ENCODE measurements at regions not wholly inside any gene's neighbourhood (a gene's known extent, or its start where the extent isn't known, plus 50 kb on each side); places are given as distances from the start of the nearest gene placed in this dataset.

DNA sequence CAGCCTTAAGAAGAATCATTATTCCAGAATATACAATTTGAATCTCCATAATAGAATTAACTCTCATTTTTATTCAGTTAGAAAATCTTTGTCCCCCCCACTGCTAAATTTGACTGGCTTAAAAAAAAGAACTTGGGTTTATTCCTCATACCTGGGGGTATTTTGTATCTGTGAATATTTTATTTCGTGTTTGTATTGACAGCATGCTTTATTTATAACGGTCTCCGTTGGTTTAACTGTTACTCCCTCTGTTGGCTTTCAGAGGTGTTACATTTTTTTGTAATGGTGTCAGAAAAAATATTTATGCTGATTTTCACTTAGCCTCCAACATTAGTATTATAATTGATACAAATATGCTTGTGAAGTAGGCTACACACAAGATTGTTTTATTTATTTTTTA, 109.1 kb downstream of the HAUS1 start:
- H2AFZ ChIP-seq = no peak overlapping the region
- 3 to 4% methylated on average over 3 of the region's 3 CpGs for WGBS, 2 experiments (ENCODE audit: low coverage in 1 of 2, low lambda C conversion rate in 2 of 2, missing lambda C conversion rate in 2 of 2)
- peak; percentile 34 for DNase-seq
- H3K4me2 ChIP-seq (ENCODE audit: unreplicated experiment) = no peak overlapping the region
- H3K36me3 ChIP-seq (ENCODE audit: low read depth) = no peaks in the 10 kb centered on the region; the same call in 1 of the 2 replicates
- no peaks in the 10 kb centered on the region for H3K9me3 ChIP-seq (ENCODE audit: low read depth)
- H3K79me2 ChIP-seq (ENCODE audit: insufficient read depth) = peaks cover 100% of the 10 kb centered on the region
- TF ChIP-seq EZH2 (IDR thresholded peaks at IDR 0.05; ENCODE audit: insufficient read depth, poor library complexity, severe bottlenecking) (no peak), EZH2phosphoT487 (IDR thresholded peaks at IDR 0.05; ENCODE audit: insufficient read depth, low read depth) (no peak)
- no peak overlapping the region for H3K27ac ChIP-seq
- peaks cover 4% of the 10 kb centered on the region; the same call in 1 of the 2 replicates for H4K20me1 ChIP-seq (ENCODE audit: insufficient read depth)
- in situ Hi-C loops (cut with MboI) = no loop called here
- no peak overlapping the region for H3K4me3 ChIP-seq
- H3F3A ChIP-seq (ENCODE audit: insufficient read depth) = no peaks in the 10 kb centered on the region
- peaks cover 17% of the 10 kb centered on the region for H3K4me1 ChIP-seq (ENCODE audit: insufficient read depth)
- H3K27me3 ChIP-seq (replicated peaks; ENCODE audit: insufficient read depth) = no peaks in the 10 kb centered on the region
- no peaks in the 10 kb centered on the region for H3K9me2 ChIP-seq (ENCODE audit: insufficient read depth)
- no peak overlapping the region for H3K9ac ChIP-seq

DNA sequence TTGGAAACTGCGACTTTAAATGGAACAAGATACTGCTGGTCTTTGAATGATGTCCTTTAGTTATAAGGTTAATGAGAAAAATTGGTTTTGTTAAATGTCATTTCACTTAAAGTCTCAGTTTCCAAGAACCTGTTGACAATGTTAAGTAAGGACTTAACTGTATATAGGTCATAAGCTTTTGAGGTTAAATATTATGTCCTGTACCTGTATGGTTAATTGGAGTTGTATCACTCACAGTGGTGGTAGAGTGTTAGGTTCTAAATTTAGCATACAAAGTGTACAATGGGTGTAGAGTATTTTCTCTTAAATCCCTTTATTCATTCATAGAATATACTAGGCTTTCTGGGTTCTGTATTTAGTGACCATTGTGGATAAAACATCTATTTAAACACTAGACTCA, 110.2 kb downstream of the HAUS1 start:
- H2AFZ ChIP-seq = no peak overlapping the region
- no peak for TF ChIP-seq EZH2 (IDR thresholded peaks at IDR 0.05; ENCODE audit: insufficient read depth, poor library complexity, severe bottlenecking)
- TF ChIP-seq EZH2phosphoT487 (IDR thresholded peaks at IDR 0.05; ENCODE audit: insufficient read depth, low read depth) = no peak
- H3F3A ChIP-seq (ENCODE audit: insufficient read depth) = peaks cover 1% of the 10 kb centered on the region; the same call in 1 of the 2 replicates
- in situ Hi-C loops (cut with MboI) = no loop called here
- WGBS, 2 experiments (ENCODE audit: low coverage in 1 of 2, low lambda C conversion rate in 2 of 2, missing lambda C conversion rate in 2 of 2) = 100% methylated on average over 1 of the region's 1 CpG
- no peak overlapping the region for H3K4me2 ChIP-seq (ENCODE audit: unreplicated experiment)
- no peak overlapping the region for H3K27ac ChIP-seq
- no peaks in the 10 kb centered on the region for H3K9me2 ChIP-seq (ENCODE audit: insufficient read depth)
- H3K9me3 ChIP-seq (ENCODE audit: low read depth) = no peaks in the 10 kb centered on the region
- H3K79me2 ChIP-seq (ENCODE audit: insufficient read depth) = peaks cover 100% of the 10 kb centered on the region
- no peaks in the 10 kb centered on the region; the same call in 1 of the 2 replicates for H3K36me3 ChIP-seq (ENCODE audit: low read depth)
- H3K4me3 ChIP-seq = no peak overlapping the region
- H3K9ac ChIP-seq = no peak overlapping the region
- DNase-seq = no peak
- H3K4me1 ChIP-seq (ENCODE audit: insufficient read depth) = peaks cover 19% of the 10 kb centered on the region
- no peaks in the 10 kb centered on the region for H3K27me3 ChIP-seq (replicated peaks; ENCODE audit: insufficient read depth)
- peaks cover 4% of the 10 kb centered on the region; the same call in 1 of the 2 replicates for H4K20me1 ChIP-seq (ENCODE audit: insufficient read depth)

DNA sequence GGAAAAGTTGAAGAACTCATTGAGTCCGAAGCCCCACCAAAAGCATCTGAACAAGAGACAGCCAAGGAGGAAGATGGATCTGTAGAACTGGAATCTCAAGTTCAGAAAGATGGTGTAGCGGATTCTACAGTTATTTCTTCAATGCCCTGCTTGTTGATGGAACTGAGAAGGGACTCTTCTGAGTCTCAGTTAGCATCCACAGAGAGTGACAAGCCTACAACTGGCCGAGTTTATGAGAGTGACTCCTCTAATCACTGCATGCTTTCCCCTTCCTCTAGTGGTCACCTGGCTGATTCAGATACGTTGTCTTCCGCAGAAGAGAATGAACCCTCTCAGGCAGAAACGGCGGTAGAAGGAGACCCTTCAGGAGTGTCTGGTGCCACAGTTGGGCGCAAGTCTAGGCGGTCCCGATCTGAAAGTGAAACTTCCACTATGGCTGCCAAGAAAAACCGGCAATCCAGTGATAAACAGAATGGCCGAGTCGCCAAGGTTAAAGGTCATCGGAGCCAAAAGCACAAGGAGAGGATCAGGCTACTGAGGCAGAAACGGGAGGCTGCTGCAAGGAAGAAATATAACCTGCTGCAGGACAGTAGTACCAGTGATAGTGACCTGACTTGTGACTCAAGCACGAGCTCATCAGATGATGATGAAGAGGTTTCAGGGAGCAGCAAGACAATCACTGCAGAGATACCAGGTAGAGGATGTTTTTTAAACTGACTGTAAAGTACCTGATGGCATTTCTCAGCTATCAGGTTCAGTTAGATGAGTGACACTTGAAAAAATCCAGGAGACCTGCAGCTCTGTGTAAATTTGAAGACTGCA, 111.9 kb downstream of the HAUS1 start:
- no peaks in the 10 kb centered on the region for H3K27me3 ChIP-seq (replicated peaks; ENCODE audit: insufficient read depth)
- TF ChIP-seq EZH2 (IDR thresholded peaks at IDR 0.05; ENCODE audit: insufficient read depth, poor library complexity, severe bottlenecking) = no peak
- TF ChIP-seq EZH2phosphoT487 (IDR thresholded peaks at IDR 0.05; ENCODE audit: insufficient read depth, low read depth) = no peak
- H2AFZ ChIP-seq = no peak overlapping the region
- H3K4me3 ChIP-seq = no peak overlapping the region
- peaks cover 8% of the 10 kb centered on the region; the same call in 1 of the 2 replicates for H3F3A ChIP-seq (ENCODE audit: insufficient read depth)
- no peaks in the 10 kb centered on the region for H3K9me3 ChIP-seq (ENCODE audit: low read depth)
- in situ Hi-C loops (cut with MboI) = no loop called here
- H3K36me3 ChIP-seq (ENCODE audit: low read depth) = no peaks in the 10 kb centered on the region; the same call in 1 of the 2 replicates
- no peak overlapping the region for H3K27ac ChIP-seq
- peaks cover 4% of the 10 kb centered on the region; the same call in 1 of the 2 replicates for H4K20me1 ChIP-seq (ENCODE audit: insufficient read depth)
- H3K9ac ChIP-seq = no peak overlapping the region
- H3K79me2 ChIP-seq (ENCODE audit: insufficient read depth) = peaks cover 97% of the 10 kb centered on the region
- H3K4me2 ChIP-seq (ENCODE audit: unreplicated experiment) = no peak overlapping the region
- H3K4me1 ChIP-seq (ENCODE audit: insufficient read depth) = peaks cover 31% of the 10 kb centered on the region
- H3K9me2 ChIP-seq (ENCODE audit: insufficient read depth) = no peaks in the 10 kb centered on the region
- 94 to 96% methylated on average over 16 of the region's 16 CpGs for WGBS, 2 experiments (ENCODE audit: low coverage in 1 of 2, low lambda C conversion rate in 2 of 2, missing lambda C conversion rate in 2 of 2)
- DNase-seq = no peak

DNA sequence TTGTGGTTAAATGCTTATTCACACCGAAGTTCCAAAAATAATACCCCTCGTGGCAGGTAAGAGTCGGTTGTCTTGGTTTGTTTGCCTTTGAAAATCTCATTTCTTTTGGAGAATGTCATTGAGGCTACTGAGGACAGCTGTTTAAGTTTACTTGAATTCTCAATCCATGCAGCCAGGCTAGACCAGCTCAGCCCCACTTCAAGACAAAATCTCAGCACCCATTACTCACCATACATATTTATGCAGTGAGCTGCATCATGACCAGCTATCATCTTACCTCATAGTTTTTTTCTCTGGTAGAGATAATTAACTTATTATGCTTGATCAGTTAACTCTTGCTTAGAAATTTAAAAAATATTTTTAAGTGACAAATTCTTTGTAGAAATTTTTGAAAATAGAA, 115.9 kb downstream of the HAUS1 start:
- DNase-seq = peak; percentile 89
- Histone ChIP-seq H3K4me2 (ENCODE audit: unreplicated experiment) (peak overlapping the region; percentile 55), H3K4me3 (no peak overlapping the region), H3K36me3 (ENCODE audit: low read depth) (no peaks in the 10 kb centered on the region; the same call in 1 of the 2 replicates), H4K20me1 (ENCODE audit: insufficient read depth) (peaks cover 24% of the 10 kb centered on the region), H3K9ac (no peak overlapping the region), H3K9me2 (ENCODE audit: insufficient read depth) (no peaks in the 10 kb centered on the region), H3K9me3 (ENCODE audit: low read depth) (no peaks in the 10 kb centered on the region), H3K27me3 (replicated peaks; ENCODE audit: insufficient read depth) (no peaks in the 10 kb centered on the region), H3F3A (ENCODE audit: insufficient read depth) (peaks cover 28% of the 10 kb centered on the region; the same call in 1 of the 2 replicates), H2AFZ (no peak overlapping the region), H3K27ac (peak overlapping the region; percentile 47; the same call in 1 of the 2 replicates), H3K79me2 (ENCODE audit: insufficient read depth) (peaks cover 93% of the 10 kb centered on the region), H3K4me1 (ENCODE audit: insufficient read depth) (peaks cover 30% of the 10 kb centered on the region)
- TF ChIP-seq EZH2 (IDR thresholded peaks at IDR 0.05; ENCODE audit: insufficient read depth, poor library complexity, severe bottlenecking) = no peak
- no peak for TF ChIP-seq EZH2phosphoT487 (IDR thresholded peaks at IDR 0.05; ENCODE audit: insufficient read depth, low read depth)
- in situ Hi-C loops (cut with MboI) = no loop called here
- 26 to 39% methylated on average over 3 of the region's 3 CpGs for WGBS, 2 experiments (ENCODE audit: low coverage in 1 of 2, low lambda C conversion rate in 2 of 2, missing lambda C conversion rate in 2 of 2)
